ENCODE measurements at regions not wholly inside any gene's neighbourhood (a gene's known extent, or its start where the extent isn't known, plus 50 kb on each side); places are given as distances from the start of the nearest gene placed in this dataset.
"Not testable (repeated sequence)": the region's sequence is repeated elsewhere in the genome, so short reads cannot be mapped to it uniquely, and the experiment has no call there.

DNA sequence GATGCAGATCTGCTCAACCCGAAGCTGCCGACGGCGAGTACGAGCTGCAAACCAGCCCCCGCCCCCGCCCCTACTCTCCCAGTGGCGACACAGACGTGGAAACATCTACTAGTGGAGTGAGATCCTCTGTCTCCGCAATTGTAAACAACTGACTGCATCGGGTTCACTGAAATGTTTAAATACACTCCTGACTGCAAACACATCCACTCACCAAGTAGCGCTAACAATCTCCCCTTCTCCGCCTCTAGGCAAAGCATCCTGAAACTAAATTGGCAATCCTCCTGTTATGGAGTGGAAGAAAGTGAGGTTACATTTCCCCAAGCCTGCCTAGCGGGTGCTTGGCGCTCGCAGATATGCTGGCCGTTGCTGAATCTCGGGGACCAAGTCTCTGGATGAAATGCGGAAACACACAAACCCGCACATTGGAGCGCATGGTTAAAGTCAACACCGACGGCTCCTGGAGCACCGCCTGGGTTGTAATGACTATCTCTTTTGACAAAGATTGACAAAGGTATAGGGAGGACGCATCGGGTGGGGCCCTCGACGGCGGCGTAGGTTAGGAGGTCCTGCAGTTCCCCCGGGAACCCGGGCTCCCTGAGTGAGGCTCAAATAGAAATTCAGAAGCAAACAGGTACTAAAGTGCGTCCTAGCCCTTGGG, 117.0 kb upstream of the TEX13C start:
- DNase-seq, result peak; percentile 31

DNA sequence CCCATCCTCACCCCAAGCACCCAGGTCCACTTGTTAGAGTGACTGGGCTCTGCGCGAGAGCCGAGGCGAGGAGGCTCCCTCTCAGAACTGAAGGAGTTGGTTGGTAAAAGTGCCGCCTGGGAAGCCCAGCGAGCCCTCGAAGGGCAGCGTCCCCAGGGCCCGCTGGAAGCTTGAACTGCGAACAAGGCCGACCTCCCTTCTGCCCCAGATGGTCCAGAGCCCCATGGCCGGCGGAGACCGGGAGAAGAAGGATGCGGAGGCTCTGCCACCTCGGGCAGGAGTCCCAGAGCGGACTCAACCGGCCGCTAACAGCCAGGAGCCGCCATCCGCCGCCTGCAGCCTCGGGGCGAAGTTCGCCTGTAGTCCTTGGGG, 116.3 kb upstream of the TEX13C start:
- DNase-seq, result peak; percentile 63

DNA sequence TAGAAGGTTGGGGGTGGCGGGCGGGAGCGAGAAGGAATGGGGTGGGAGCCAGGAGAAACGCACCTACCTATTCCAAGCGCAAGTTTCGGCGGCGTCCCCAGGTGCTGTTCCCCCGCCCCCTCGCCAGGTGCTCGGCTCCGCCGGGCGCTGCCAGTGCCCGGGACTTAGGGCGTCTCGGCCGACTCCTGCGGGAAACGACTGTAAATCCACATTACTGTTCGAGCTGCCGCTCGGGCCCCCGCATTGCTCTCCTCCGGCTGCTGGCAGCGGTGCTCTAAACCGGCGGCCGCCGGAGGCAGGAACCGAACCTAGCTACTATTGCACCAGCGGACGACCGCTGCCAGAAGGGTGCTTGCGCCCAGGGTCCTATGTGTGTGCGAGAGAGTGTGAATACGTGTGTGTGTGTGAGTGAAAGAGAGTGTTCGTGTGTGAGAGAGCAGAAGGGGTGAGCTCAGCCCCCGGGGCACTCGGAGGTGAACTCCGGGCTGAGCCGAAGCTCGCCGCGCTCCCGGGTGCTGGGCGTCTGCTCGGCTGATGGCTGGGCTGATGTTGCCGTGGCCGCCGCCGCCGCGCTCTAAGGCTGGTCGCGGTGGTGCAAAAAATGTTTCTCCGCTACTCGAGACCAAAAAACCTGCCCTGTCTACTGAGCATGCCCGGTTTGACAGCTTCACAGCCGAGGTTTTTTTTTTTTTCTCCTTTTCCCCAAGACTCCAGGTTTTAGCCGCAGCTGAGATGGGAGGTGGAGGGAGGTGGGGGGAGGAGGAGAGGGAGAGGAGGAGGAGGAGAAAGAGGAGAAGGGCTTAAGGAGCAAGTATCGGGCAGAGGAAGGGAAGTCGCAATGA, 115.7 kb upstream of the TEX13C start:
- peak; percentile 67 for DNase-seq

DNA sequence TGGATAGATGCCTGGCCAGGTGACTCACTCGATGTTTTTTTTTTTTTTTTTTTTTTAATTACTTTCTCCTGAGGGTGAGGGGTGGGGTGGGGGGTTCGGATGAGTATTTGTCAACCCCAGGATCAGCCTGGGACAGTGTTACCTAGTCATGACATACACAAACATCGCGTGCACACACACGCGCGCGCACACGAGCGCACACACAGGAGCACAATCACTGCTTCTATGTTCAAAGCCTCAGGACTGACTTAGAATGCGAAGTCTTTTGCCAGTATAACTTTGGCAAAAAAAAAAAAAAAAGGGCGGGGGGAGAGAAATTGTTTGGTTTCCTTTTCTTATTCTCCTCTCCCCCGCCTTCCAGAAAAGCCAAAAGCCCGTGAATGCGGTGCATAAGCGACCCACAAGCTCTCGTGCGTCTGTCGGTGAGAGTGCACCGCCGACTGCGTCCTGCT, 115.0 kb upstream of the TEX13C start:
- peak; percentile 41 for DNase-seq

DNA sequence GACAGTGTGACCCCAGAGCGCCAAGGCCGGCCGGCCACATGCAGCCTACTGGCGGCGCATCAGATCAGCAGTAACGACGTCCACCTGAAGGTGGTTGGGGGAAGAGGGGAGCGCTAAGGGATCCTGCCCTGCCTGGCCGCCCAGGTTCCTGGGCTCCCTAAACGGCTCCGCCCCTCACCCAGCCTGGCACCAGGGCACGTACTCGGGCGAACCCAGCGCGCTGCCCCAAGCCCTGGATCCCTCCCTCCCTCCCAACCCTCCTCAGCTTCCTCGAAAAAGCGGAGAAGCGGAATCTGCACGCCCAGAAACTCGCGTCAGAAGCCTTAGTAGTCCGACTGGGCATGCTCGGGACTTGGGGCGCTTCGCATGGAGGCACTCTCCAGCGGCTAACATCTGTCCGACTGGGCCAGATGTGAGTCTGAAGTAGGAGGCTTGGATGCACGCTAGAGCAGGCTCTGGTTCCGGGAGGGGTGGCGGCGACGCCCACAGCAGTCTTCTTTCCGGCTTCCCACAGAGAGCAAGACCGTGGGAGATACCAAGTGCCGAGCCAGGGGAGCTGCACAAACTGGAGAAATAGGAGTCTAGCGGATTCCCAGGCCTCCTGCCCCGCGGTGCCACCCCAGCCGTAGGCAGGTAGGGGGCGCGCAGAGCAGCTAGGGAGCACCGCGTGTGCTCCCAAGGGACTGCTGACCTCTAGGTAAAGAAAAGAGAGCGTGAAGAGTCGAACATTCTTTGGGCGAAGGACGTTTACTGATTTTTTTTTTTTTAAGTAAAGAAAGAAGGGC, 114.3 kb upstream of the TEX13C start:
- DNase-seq, result peak; percentile 75

DNA sequence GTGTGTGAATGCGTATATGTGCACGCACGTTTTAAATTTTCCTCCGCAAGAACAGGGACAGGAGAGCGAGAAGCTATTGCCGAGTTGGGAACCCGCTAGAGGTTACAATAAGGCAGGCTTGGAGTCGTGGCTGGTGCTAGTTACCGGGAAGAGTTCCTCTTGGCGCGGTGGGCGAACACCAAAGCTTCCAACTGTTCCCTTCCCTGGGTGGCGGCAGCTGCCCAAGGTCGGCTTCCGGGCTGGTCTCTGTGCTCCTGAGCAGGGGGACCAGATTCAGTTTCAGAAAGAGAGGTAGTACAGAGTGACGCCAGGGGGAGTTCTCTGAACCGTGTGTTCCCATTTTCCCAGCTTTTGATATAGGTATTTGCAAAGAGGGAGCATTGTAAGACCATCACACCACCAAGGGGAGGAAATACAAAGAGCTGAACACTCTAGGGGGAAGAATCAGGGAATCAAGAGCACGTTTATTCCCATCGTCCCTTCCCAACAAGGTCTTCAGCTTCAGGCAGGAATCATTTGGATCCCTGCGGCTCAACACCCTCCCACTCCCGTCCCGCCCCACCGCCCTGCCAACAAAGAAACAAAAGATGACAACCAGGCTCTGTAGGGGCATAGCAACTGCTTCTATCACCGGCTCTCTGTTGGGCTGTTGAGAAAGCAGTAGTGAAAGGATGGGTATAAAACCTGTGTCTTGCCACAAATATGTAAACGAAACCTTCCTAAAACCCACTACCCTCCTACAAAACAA, 113.6 kb upstream of the TEX13C start:
- peak; percentile 65 for DNase-seq

DNA sequence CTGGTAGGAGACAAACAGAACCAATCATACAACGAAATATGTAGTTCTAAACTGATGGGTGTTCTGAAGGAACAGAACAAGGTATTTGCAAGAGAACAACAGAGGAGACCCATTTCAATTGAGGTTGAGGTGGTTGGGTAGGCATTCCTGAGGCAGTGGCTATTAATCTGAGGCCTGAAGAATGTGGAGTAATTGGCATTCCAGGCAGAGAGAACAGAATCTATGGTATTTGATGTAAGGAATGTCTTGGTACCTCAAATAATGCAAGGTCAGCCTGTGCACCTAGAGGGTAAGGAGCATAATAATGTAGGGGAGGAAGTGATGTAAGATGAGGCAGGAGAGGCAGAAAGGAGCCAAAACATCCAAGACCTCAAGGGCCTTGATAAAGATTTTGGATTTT, 109.5 kb upstream of the TEX13C start:
- DNase-seq, result no peak

DNA sequence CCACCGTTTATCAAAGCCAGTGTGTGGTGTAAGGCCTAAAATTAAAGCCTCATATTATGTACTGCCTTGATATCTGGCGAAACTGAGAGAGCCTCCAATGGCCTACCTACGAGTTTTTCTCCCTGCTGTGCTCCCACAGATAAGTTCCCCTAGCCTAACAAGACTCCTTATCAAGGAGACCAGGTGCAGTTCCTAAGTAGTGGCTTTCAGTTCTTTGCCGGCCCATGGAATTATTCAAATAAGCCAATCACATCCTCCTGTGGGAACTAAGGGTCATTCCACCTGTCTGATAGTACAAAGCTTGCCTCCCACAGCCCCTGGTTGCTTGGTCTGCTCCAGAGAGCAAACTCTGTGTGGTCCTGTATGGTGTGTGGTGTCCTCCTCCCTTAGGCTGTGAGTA, 99.8 kb upstream of the TEX13C start:
- no peak for DNase-seq

DNA sequence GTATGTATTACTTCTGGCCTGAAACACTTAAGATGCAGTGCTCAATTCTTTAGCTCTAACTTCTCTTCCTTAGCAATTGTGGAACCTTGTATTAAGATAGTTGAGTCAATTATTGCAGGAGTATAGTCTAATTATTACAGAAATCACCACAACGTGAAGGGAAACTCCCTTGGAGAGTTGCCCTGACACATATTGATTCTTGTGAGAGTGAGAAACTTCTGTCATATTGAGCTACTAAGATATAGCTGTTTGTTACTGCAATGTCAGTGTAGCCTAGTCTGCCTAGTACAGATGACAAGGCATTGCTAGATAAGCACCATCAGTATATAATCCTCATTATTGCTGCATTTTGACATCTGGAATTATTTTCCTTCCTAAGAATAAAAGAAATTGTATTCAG, 82.7 kb upstream of the TEX13C start:
- DNase-seq, result no peak

DNA sequence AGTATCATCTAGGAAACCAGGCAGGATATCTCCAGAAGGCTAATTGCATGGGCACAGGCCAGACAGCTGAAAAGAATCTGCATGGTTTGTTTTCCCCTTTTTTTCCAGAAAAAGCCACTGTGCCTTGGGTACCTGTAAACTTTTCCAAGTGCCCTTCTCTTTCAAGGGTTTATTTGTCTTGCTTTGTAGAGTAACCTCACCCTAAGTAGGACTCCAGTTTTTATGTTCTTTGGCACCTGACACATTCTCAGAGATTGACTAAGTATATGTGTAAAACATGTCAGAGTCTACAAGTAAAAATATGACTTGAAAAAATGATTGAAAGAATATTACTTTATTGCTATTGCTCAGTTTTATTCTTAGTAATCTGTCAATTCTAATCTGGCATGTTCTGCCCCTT, 70.7 kb upstream of the TEX13C start:
- DNase-seq, result no peak

DNA sequence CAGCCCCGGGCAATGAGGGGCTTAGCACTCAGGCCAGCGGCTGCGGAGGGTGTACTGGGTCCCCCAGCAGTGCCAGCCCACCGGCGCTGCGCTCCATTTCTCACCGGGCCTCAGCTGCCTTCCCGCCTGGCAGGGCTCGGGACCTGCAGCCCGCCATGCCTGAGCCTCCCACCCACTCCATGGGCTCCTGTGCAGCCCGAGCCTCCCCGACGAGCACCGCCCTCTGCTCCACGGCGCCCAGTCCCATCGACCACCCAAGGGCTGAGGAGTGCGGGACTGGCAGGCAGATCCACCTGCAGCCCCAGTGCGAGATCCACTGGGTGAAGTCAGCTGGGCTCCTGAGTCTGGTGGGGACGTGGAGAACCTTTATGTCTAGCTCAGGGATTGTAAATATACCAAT, 63.9 kb upstream of the TEX13C start:
- not testable (repeated sequence) for DNase-seq

DNA sequence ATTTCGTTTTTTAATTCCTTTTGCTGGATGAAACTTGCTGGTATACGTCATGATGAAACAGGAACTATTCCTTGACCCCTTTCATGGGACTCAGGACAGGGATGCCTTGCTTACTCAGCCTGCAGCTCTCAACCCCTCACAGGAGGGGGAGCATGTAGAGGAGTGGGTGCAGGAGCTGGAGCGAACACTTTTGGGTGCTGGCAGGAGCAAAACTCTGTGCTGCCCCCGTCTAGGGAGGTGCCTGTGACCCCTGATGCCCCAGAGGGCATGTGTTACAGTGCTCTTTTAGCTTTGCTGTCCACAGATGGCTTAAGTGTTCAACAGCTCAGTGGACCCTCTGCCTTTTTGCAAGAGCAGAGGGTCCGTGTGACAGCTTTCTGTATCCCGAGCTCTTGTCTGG, 56.8 kb upstream of the TEX13C start:
- no peak for DNase-seq

DNA sequence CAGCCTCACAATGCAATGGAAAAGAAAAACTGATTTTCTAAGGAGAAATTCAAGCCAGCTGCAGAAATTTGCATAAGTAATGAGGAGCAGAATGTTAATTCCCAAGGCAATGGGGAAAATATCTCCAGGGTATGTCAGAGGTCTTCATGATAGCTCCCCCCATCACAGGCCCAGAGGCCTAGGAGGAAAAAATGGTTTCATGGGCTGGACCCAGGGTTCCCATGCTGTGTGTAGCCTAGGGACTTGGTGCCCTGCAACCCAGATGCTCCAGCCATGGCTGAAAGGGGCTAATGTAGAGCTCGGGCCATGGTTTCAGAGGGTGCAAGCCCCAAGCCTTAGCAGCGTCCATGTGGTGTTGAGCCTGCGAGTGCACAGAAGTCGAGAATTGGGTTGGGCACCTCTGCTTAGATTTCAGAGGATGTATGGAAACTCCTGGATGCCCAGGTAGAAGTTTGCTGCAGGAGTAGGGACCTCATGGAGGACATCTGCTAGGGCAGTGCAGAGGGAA, 53.5 kb upstream of the TEX13C start:
- DNase-seq, result no peak
